ENCODE measurements at regions not wholly inside any gene's neighbourhood (a gene's known extent, or its start where the extent isn't known, plus 50 kb on each side); places are given as distances from the start of the nearest gene placed in this dataset.

- TF ChIP-seq POLR2A (IDR thresholded peaks at IDR 0.05; ENCODE audit: low read length) = no peak
- no peak for TF ChIP-seq CBX2 (IDR thresholded peaks at IDR 0.05; ENCODE audit: borderline replicate concordance, low read depth)
- TF ChIP-seq MAX (IDR thresholded peaks at IDR 0.05) = no peak
- no peak for TF ChIP-seq EP300 (IDR thresholded peaks at IDR 0.05)
- TF ChIP-seq JUNB (IDR thresholded peaks at IDR 0.05) = no peak
- TF ChIP-seq, protein P1, sequence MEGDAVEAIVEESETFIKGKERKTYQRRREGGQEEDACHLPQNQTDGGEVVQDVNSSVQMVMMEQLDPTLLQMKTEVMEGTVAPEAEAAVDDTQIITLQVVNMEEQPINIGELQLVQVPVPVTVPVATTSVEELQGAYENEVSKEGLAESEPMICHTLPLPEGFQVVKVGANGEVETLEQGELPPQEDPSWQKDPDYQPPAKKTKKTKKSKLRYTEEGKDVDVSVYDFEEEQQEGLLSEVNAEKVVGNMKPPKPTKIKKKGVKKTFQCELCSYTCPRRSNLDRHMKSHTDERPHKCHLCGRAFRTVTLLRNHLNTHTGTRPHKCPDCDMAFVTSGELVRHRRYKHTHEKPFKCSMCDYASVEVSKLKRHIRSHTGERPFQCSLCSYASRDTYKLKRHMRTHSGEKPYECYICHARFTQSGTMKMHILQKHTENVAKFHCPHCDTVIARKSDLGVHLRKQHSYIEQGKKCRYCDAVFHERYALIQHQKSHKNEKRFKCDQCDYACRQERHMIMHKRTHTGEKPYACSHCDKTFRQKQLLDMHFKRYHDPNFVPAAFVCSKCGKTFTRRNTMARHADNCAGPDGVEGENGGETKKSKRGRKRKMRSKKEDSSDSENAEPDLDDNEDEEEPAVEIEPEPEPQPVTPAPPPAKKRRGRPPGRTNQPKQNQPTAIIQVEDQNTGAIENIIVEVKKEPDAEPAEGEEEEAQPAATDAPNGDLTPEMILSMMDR (IDR thresholded peaks at IDR 0.05) = no peak
Measured at GRCh38 chr1:188117436-188117835, 1288.7 kb downstream of the PLA2G4A start.

Measured in A549 (cell line).